Liver (tissue), 3 donors: ENCODE measurements at regions not wholly inside any gene's neighbourhood (a gene's known extent, or its start where the extent isn't known, plus 50 kb on each side); places are given as distances from the start of the nearest gene placed in this dataset.

Source experiments
- EGR1 ChIP-seq, 2 donors: IDR thresholded peaks; 2 replicates each; pipeline ENCODE4 v1.6.1; 2016 to 2018; ENCODE audit warnings: antibody characterized with exemption in 2 of 2, low read depth in 2 of 2
- FOXA2 ChIP-seq: IDR thresholded peaks from 2 replicates; pipeline ENCODE4 v1.6.1; 2016; ENCODE audit warnings: antibody characterized with exemption
- RAD21 ChIP-seq, 2 donors: IDR thresholded peaks; 2 replicates each; pipeline ENCODE4 v1.6.1; 2016; ENCODE audit warnings: antibody characterized with exemption in 2 of 2, mild to moderate bottlenecking in 2 of 2
- REST ChIP-seq: IDR thresholded peaks from 2 replicates; pipeline ENCODE4 v1.6.1; 2016; ENCODE audit warnings: antibody characterized with exemption, mild to moderate bottlenecking
- SP1 ChIP-seq: IDR thresholded peaks from 2 replicates; pipeline ENCODE4 v1.6.1; 2018; ENCODE audit warnings: antibody characterized with exemption, mild to moderate bottlenecking
- TAF1 ChIP-seq: conservative IDR thresholded peaks from 2 replicates; pipeline ENCODE4 v1.6.1; 2016; ENCODE audit warnings: antibody characterized with exemption, mild to moderate bottlenecking
- YY1 ChIP-seq: IDR thresholded peaks from 2 replicates; pipeline ENCODE4 v1.6.1; 2016; ENCODE audit warnings: antibody characterized with exemption, mild to moderate bottlenecking
- TF ChIP-seq, protein P1 (sequence below): fragments of 150-350 bp; IDR thresholded peaks from 2 replicates; pipeline ENCODE4 v1.5.1; 2017; ENCODE audit warnings: improper control_type of control experiment, low read depth, low read length; ENCODE audit not compliant: missing input control
- TF ChIP-seq, protein P2 (sequence below): IDR thresholded peaks from 2 replicates; pipeline ENCODE4 v1.6.1; 2016; ENCODE audit warnings: antibody characterized with exemption
- donor health status: healthy.
- donor health status: healthy.

DNA sequence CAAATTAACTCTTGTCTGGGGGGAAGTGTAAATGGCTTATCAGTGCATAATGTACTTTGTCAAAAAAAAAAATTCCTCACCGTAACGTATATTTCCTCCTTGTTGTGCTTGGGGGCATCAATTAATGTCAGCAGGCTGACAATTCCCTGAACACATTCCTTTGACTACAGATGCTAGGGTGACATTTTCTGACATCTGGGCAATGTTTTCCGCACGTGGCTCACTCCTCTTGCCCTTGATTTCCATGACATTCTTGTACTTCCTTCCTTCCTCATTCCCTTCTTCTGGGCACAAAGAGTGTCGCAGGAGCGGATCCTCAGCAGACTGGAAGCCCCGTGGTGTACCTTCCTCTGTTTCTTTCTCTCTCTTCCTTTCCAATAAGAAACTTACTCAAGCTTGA lies 173.7 kb downstream of the SP3 start:
- TF ChIP-seq SP1 (no peak), FOXA2 (no peak), EGR1 (IDR thresholded peaks at IDR 0.05; ENCODE audit: low read depth in 2 of 2) (no peak), RAD21 (IDR thresholded peaks at IDR 0.05) (no peak), TAF1 (no peak), YY1 (no peak), REST (no peak)
- TF ChIP-seq, protein P1, sequence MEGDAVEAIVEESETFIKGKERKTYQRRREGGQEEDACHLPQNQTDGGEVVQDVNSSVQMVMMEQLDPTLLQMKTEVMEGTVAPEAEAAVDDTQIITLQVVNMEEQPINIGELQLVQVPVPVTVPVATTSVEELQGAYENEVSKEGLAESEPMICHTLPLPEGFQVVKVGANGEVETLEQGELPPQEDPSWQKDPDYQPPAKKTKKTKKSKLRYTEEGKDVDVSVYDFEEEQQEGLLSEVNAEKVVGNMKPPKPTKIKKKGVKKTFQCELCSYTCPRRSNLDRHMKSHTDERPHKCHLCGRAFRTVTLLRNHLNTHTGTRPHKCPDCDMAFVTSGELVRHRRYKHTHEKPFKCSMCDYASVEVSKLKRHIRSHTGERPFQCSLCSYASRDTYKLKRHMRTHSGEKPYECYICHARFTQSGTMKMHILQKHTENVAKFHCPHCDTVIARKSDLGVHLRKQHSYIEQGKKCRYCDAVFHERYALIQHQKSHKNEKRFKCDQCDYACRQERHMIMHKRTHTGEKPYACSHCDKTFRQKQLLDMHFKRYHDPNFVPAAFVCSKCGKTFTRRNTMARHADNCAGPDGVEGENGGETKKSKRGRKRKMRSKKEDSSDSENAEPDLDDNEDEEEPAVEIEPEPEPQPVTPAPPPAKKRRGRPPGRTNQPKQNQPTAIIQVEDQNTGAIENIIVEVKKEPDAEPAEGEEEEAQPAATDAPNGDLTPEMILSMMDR = no peak
- TF ChIP-seq, protein P2, sequence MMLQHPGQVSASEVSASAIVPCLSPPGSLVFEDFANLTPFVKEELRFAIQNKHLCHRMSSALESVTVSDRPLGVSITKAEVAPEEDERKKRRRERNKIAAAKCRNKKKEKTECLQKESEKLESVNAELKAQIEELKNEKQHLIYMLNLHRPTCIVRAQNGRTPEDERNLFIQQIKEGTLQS = no peak
